VCaP (cell line): ENCODE measurements at regions not wholly inside any gene's neighbourhood (a gene's known extent, or its start where the extent isn't known, plus 50 kb on each side); places are given as distances from the start of the nearest gene placed in this dataset.

Experiments
- H3K27ac ChIP-seq: fragments of 450-650 bp; 2 replicates; pipeline ENCODE4 v1.5.1; 2017
- CTCF ChIP-seq: fragments of 450-650 bp; conservative IDR thresholded peaks from 2 replicates; pipeline ENCODE4 v1.5.1; 2017; ENCODE audit warnings: mild to moderate bottlenecking, moderate library complexity

GRCh38 chr2:234329202-234329960 is 167.5 kb downstream of the ARL4C start:
- no peak overlapping the region for H3K27ac ChIP-seq
- TF ChIP-seq CTCF, result no peak

- TF ChIP-seq CTCF, result no peak
- no peak overlapping the region for H3K27ac ChIP-seq
Observed at GRCh38 chr2:234328444-234328990, 168.4 kb downstream of the ARL4C start.

GRCh38 chr2:234326694-234327093 is 170.2 kb downstream of the ARL4C start:
- TF ChIP-seq CTCF, result no peak
- no peak overlapping the region for H3K27ac ChIP-seq

- no peak for TF ChIP-seq CTCF
- H3K27ac ChIP-seq, result no peak overlapping the region
Observed at GRCh38 chr2:234324116-234324515, 172.8 kb downstream of the ARL4C start.

GRCh38 chr2:234322766-234323465 is 174.0 kb downstream of the ARL4C start:
- no peak overlapping the region for H3K27ac ChIP-seq
- TF ChIP-seq CTCF, result no peak

GRCh38 chr2:234320066-234320465 is 176.8 kb downstream of the ARL4C start:
- H3K27ac ChIP-seq, result no peak overlapping the region
- no peak for TF ChIP-seq CTCF

GRCh38 chr2:234318361-234318760 is 178.5 kb downstream of the ARL4C start:
- no peak for TF ChIP-seq CTCF
- no peak overlapping the region for H3K27ac ChIP-seq
